Fibroblast of skin of right biceps (primary cell): ENCODE measurements at regions not wholly inside any gene's neighbourhood (a gene's known extent, or its start where the extent isn't known, plus 50 kb on each side); places are given as distances from the start of the nearest gene placed in this dataset.

Source experiments
- DNase-seq: peaks from one replicate; pipeline ENCODE4 v3.0.0-alpha.2; 2013

DNA sequence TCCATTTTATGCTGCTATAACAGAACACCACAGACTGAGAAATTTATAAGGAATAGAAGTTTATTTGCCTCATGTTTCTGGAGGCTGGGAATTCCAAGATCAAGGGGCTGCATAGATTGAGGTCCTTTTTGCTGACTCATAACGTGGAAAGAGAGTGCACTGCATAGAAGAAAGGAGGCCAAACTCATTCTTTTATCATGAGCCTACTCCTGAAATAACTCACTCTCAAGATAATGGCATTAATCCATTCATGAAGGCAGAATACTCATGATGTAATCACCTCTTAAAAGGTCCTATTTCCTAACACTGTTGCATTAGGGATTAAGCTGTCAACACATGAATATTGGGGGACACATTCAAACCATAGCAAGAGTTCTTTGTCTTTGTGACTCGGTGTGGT, 60.0 kb upstream of the FBXO33 start:
- peak; percentile 91 for DNase-seq

GRCh38 chr14:39491134-39491571, 58.9 kb upstream of the FBXO33 start:
- DNase-seq = peak; percentile 49

DNA sequence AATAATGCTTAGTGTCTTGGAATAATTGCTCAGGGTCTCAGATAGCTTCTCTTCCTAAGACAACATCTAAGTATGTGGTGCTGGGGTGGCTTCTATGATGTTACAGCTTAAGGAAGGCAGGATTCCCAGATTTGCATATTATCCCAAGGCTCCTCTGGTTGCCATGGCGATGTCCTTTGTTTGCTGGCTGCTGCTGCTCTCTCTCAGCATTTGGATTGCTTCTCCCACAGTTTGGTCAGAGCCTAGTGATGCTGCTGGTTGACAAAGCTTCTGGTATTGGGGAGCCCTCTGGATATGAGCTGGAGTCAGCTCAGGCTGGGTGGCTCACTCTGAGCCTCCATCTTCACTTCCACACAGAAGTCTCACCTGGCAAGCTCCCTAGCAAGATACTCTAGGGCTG, 56.4 kb upstream of the FBXO33 start:
- DNase-seq = peak; percentile 5

GRCh38 chr14:39483682-39484081, 51.4 kb upstream of the FBXO33 start:
- DNase-seq = no peak
